ENCODE measurements at regions not wholly inside any gene's neighbourhood (a gene's known extent, or its start where the extent isn't known, plus 50 kb on each side); places are given as distances from the start of the nearest gene placed in this dataset.

DNA sequence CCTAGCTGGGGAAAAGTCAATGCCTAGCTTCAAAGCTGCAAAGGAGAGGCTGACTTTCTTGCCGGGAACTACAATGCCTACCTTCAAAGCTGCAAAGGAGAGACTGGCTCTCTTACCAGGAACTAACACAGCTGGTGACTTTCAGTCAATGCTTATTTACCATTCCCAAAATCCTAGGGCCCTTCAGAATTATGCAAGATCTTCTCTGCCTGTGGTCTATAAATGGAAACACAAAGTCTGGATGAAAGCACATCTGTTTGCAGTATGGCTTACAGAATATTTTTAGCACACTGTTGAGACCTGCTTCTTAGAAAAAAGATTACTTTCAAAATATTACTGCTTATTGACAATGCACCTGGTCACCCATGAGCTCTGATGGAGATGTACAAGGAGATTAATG lies 259.4 kb downstream of the PLK2 start:
- TF ChIP-seq EZH2 (IDR thresholded peaks at IDR 0.05) (no peak), POLR2AphosphoS5 (IDR thresholded peaks at IDR 0.05; ENCODE audit: borderline replicate concordance, low read depth, low read length) (no peak)

All from SK-N-MC (cell line).